H9 (cell line): ENCODE measurements at regions not wholly inside any gene's neighbourhood (a gene's known extent, or its start where the extent isn't known, plus 50 kb on each side); places are given as distances from the start of the nearest gene placed in this dataset.

Source experiments
- DNase-seq: peaks from one replicate; pipeline ENCODE4 v3.0.0-alpha.2; 2017
- H2AFZ ChIP-seq: one replicate; pipeline ENCODE4 v1.6.1; 2013; ENCODE audit warnings: mild to moderate bottlenecking, low read length, control low read depth, moderate library complexity
- H2AK5ac ChIP-seq: 2 replicates; pipeline ENCODE4 v1.6.1; 2013; ENCODE audit warnings: low read length, control low read depth, mixed read lengths; ENCODE audit not compliant: insufficient read length
- H2BK120ac ChIP-seq: one replicate; pipeline ENCODE4 v1.6.1; 2013; ENCODE audit warnings: low read depth, mild to moderate bottlenecking, low read length, control low read depth, inconsistent platforms; ENCODE audit not compliant: poor library complexity, severe bottlenecking
- H2BK12ac ChIP-seq: 2 replicates; pipeline ENCODE4 v1.6.1; 2013; ENCODE audit warnings: low read length, control low read depth, mixed read lengths, low read depth; ENCODE audit not compliant: insufficient read length
- H2BK15ac ChIP-seq: 2 replicates; pipeline ENCODE4 v1.6.1; 2013; ENCODE audit warnings: low read depth, low read length, control low read depth
- H2BK20ac ChIP-seq: one replicate; pipeline ENCODE4 v1.6.1; 2013; ENCODE audit warnings: low read depth, mild to moderate bottlenecking, low read length, control low read depth, inconsistent platforms; ENCODE audit not compliant: poor library complexity, severe bottlenecking
- H2BK5ac ChIP-seq: 2 replicates; pipeline ENCODE4 v1.6.1; 2013; ENCODE audit warnings: low read length, control low read depth, mixed read lengths; ENCODE audit not compliant: insufficient read length
- H3K14ac ChIP-seq: 2 replicates; pipeline ENCODE4 v1.6.1; 2013; ENCODE audit warnings: low read length, control low read depth; ENCODE audit not compliant: insufficient read depth
- H3K18ac ChIP-seq: 2 replicates; pipeline ENCODE4 v1.6.1; 2013; ENCODE audit warnings: low read depth, mild to moderate bottlenecking, mixed read lengths, low read length, control low read depth; ENCODE audit not compliant: insufficient read length
- H3K23ac ChIP-seq: 2 replicates; pipeline ENCODE4 v1.6.1; 2013; ENCODE audit warnings: low read length, control low read depth, mixed read lengths, low read depth; ENCODE audit not compliant: insufficient read length
- H3K23me2 ChIP-seq: 2 replicates; pipeline ENCODE4 v1.6.1; 2013; ENCODE audit warnings: low read depth, mild to moderate bottlenecking, mixed read lengths, low read length, control low read depth; ENCODE audit not compliant: insufficient read length, poor library complexity, severe bottlenecking
- H3K27ac ChIP-seq: 2 replicates; pipeline ENCODE4 v1.5.1; 2013; ENCODE audit warnings: low read length, control low read depth, mixed read lengths, low read depth; ENCODE audit not compliant: insufficient read length
- H3K27me3 ChIP-seq: 2 replicates; pipeline ENCODE4 v1.6.1; 2013; ENCODE audit warnings: low read length, control low read depth, inconsistent platforms; ENCODE audit not compliant: insufficient read depth
- H3K4ac ChIP-seq: 2 replicates; pipeline ENCODE4 v1.6.1; 2013; ENCODE audit warnings: low read depth, mild to moderate bottlenecking, control low read depth, inconsistent platforms, low read length, moderate library complexity
- H3K4me1 ChIP-seq: 2 replicates; pipeline ENCODE4 v1.6.1; 2013; ENCODE audit warnings: low read length, control low read depth, inconsistent platforms; ENCODE audit not compliant: insufficient read depth
- H3K4me2 ChIP-seq: 2 replicates; pipeline ENCODE4 v1.6.1; 2013; ENCODE audit warnings: low read length, control low read depth, mixed read lengths; ENCODE audit not compliant: insufficient read length, insufficient read depth
- H3K56ac ChIP-seq: 2 replicates; pipeline ENCODE4 v1.6.1; 2013; ENCODE audit warnings: low read depth, mild to moderate bottlenecking, mixed read lengths, low read length, control low read depth; ENCODE audit not compliant: insufficient read length
- H3K79me1 ChIP-seq: 2 replicates; pipeline ENCODE4 v1.6.1; 2013; ENCODE audit warnings: low read depth, mild to moderate bottlenecking, moderate library complexity, low read length, control low read depth, inconsistent platforms; ENCODE audit not compliant: insufficient read depth, poor library complexity, severe bottlenecking
- H3K79me2 ChIP-seq: 2 replicates; pipeline ENCODE4 v1.6.1; 2013; ENCODE audit warnings: low read length, control low read depth, inconsistent platforms; ENCODE audit not compliant: insufficient read depth
- H3K9ac ChIP-seq: 2 replicates; pipeline ENCODE4 v1.6.1; 2013; ENCODE audit warnings: low read length, control low read depth, mixed read lengths; ENCODE audit not compliant: insufficient read length; ENCODE audit errors: extremely low read depth
- H3K9me3 ChIP-seq: one replicate; pipeline ENCODE4 v1.6.1; 2013; ENCODE audit warnings: low read depth, low read length, inconsistent platforms; ENCODE audit not compliant: control insufficient read depth
- H3T11ph ChIP-seq: one replicate; pipeline ENCODE4 v1.6.1; 2013; ENCODE audit warnings: mild to moderate bottlenecking, low read length, control low read depth, inconsistent platforms
- H4K20me1 ChIP-seq: one replicate; pipeline ENCODE4 v1.6.1; 2013; ENCODE audit not compliant: control insufficient read depth, insufficient read length, insufficient read depth
- H4K5ac ChIP-seq: 2 replicates; pipeline ENCODE4 v1.6.1; 2013; ENCODE audit warnings: low read depth, mild to moderate bottlenecking, mixed read lengths, low read length, control low read depth; ENCODE audit not compliant: insufficient read length
- H4K8ac ChIP-seq: replicated peaks from 2 replicates; pipeline ENCODE4 v1.6.1; 2013; ENCODE audit warnings: low read length, control low read depth, mixed read lengths, low read depth; ENCODE audit not compliant: insufficient read length
- H4K91ac ChIP-seq: 2 replicates; pipeline ENCODE4 v1.6.1; 2013; ENCODE audit warnings: low read depth, mild to moderate bottlenecking, moderate library complexity, mixed read lengths, low read length, control low read depth; ENCODE audit not compliant: insufficient read length
- H3K27ac Mint-ChIP-seq, 3 experiments: 2 replicates in 2 of 3; 3 replicates in 1 of 3; pipeline ENCODE4 v1.8.0; 2020 to 2021; ENCODE audit warnings: mixed read lengths in 3 of 3, mild to moderate bottlenecking in 1 of 3, moderate library complexity in 1 of 3
- H3K27me3 Mint-ChIP-seq: 2 replicates; pipeline ENCODE4 v1.8.0; 2021; ENCODE audit warnings: low read depth, mild to moderate bottlenecking, moderate library complexity, mixed read lengths
- H3K36me3 Mint-ChIP-seq, 3 experiments: 2 replicates in 2 of 3; 3 replicates in 1 of 3; pipeline ENCODE4 v1.8.0; 2020 to 2021; ENCODE audit warnings: low read depth in 3 of 3, mixed read lengths in 3 of 3; ENCODE audit not compliant: insufficient read depth in 1 of 3
- H3K4me1 Mint-ChIP-seq, 2 experiments: 2 replicates each; pipeline ENCODE4 v1.8.0; 2020; ENCODE audit warnings: mixed read lengths in 2 of 2
- H3K4me3 Mint-ChIP-seq, 2 experiments: 2 replicates in 1 of 2; 3 replicates in 1 of 2; pipeline ENCODE4 v1.8.0; 2020 to 2021; ENCODE audit warnings: mild to moderate bottlenecking in 2 of 2, mixed read lengths in 2 of 2, moderate library complexity in 1 of 2
- H3K9me3 Mint-ChIP-seq, 2 experiments: 2 replicates in 1 of 2; 3 replicates in 1 of 2; pipeline ENCODE4 v1.8.0; 2020; ENCODE audit warnings: mild to moderate bottlenecking in 2 of 2, mixed read lengths in 2 of 2, moderate library complexity in 1 of 2
- WGBS: extraction: QIAGEN DNeasy Blood & Tissue Kit; methylation state at CpG from one replicate; pipeline ENCODE4 v1.1.7; 2013; ENCODE audit warnings: missing lambda C conversion rate, low lambda C conversion rate, mixed read lengths; ENCODE audit not compliant: insufficient read length; ENCODE audit errors: extremely low coverage; 5-methylcytosine and 5-hydroxymethylcytosine counted together
- TF ChIP-seq, protein P1 (sequence below): fragments of 200-600 bp; sonication (generic); conservative IDR thresholded peaks from 3 replicates; pipeline ENCODE4 v1.8.0; 2021; ENCODE audit warnings: antibody characterized with exemption, mild to moderate bottlenecking

DNA sequence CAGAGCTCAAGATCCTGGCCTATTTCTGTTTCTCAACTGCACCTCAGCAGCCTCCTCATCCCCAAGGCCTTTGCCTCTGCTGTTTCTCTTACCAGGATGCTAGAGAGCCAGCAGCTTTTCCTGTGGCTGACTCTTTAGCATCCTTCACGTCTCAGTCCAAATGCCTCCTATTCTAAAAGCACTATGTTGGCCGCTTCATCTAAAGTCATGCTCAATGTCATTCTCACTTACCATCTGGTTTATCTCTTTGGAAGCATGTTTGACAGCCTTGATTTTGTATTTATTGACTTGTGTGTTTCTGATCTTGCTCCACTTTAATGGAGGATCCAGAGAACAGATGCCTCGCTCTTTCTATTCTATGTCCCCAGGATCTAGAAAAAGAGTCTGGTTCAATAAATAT lies 351.8 kb upstream of the CDH11 start:
- H3K9me3 Mint-ChIP-seq: no peaks in the 10 kb centered on the region
- H3K36me3 Mint-ChIP-seq: no peaks in the 10 kb centered on the region
- Histone ChIP-seq H3K18ac (no peak overlapping the region), H2BK12ac (no peak overlapping the region), H4K5ac (no peak overlapping the region), H3K23ac (no peak overlapping the region), H2BK20ac (no peak overlapping the region), H2AFZ (no peak overlapping the region), H2BK5ac (no peak overlapping the region), H4K91ac (no peak overlapping the region), H3K9ac (no peak overlapping the region), H3K4me1 (no peaks in the 10 kb centered on the region; the same call in 1 of the 2 replicates), H3K4ac (no peak overlapping the region), H3K14ac (no peak overlapping the region), H3K79me2 (no peaks in the 10 kb centered on the region), H2BK120ac (no peak overlapping the region), H3K4me2 (no peak overlapping the region), H3K23me2 (no peaks in the 10 kb centered on the region), H3T11ph (no peak overlapping the region), H3K79me1 (no peaks in the 10 kb centered on the region), H3K27ac (no peak overlapping the region), H4K8ac (no peak overlapping the region), H2BK15ac (no peak overlapping the region), H4K20me1 (no peaks in the 10 kb centered on the region), H3K27me3 (no peaks in the 10 kb centered on the region), H3K9me3 (no peaks in the 10 kb centered on the region), H2AK5ac (no peak overlapping the region), H3K56ac (no peak overlapping the region)
- DNase-seq: no peak
- no peak overlapping the region for H3K4me3 Mint-ChIP-seq
- H3K4me1 Mint-ChIP-seq: peaks cover 6 to 18% of the 10 kb centered on the region in 2 experiments
- no CpG with 5 or more reads among the region's 3 CpGs for WGBS
- TF ChIP-seq, protein P1, sequence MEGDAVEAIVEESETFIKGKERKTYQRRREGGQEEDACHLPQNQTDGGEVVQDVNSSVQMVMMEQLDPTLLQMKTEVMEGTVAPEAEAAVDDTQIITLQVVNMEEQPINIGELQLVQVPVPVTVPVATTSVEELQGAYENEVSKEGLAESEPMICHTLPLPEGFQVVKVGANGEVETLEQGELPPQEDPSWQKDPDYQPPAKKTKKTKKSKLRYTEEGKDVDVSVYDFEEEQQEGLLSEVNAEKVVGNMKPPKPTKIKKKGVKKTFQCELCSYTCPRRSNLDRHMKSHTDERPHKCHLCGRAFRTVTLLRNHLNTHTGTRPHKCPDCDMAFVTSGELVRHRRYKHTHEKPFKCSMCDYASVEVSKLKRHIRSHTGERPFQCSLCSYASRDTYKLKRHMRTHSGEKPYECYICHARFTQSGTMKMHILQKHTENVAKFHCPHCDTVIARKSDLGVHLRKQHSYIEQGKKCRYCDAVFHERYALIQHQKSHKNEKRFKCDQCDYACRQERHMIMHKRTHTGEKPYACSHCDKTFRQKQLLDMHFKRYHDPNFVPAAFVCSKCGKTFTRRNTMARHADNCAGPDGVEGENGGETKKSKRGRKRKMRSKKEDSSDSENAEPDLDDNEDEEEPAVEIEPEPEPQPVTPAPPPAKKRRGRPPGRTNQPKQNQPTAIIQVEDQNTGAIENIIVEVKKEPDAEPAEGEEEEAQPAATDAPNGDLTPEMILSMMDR: no peak
- peaks cover 7% of the 10 kb centered on the region for H3K27me3 Mint-ChIP-seq
- H3K27ac Mint-ChIP-seq: no peak overlapping the region; a peak in 1 of 7 replicates
